Mammary epithelial cell (primary cell): ENCODE measurements at regions not wholly inside any gene's neighbourhood (a gene's known extent, or its start where the extent isn't known, plus 50 kb on each side); places are given as distances from the start of the nearest gene placed in this dataset.

Experiments used
- EZH2 ChIP-seq: IDR thresholded peaks from 2 replicates; pipeline ENCODE4 v1.6.1; 2012; ENCODE audit warnings: low read length, inconsistent platforms, borderline replicate concordance
- TF ChIP-seq, protein P1 (sequence below), 2 donors: IDR thresholded peaks in 1 of 2; conservative IDR thresholded peaks in 1 of 2; 2 replicates each; pipeline ENCODE4 v1.5.1; 2011 to 2012; ENCODE audit warnings: inconsistent platforms in 2 of 2, low read length in 2 of 2, mild to moderate bottlenecking in 2 of 2, control low read depth in 1 of 2, low read depth in 1 of 2; ENCODE audit not compliant: insufficient read depth in 1 of 2; ENCODE audit errors: extremely low read depth in 1 of 2

DNA sequence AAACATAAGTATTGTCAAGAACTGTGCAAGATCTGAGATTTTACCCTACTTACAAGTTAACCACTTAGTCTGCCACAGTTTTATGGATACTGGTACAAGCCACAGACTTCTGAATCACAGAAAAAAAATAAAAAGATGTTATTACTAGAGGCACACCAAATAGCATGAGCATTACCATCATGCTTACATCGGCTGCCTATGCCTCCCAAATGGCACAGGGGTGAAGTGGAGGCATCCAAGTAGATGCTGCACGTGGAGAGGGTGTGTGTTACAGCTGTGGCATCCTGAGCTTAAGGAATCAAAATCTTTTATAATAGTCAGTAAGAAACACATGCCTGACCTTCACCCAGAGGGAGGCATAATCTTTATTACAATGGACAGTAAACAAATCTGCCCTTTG lies 207.8 kb downstream of the TFEC start:
- TF ChIP-seq, protein P1, sequence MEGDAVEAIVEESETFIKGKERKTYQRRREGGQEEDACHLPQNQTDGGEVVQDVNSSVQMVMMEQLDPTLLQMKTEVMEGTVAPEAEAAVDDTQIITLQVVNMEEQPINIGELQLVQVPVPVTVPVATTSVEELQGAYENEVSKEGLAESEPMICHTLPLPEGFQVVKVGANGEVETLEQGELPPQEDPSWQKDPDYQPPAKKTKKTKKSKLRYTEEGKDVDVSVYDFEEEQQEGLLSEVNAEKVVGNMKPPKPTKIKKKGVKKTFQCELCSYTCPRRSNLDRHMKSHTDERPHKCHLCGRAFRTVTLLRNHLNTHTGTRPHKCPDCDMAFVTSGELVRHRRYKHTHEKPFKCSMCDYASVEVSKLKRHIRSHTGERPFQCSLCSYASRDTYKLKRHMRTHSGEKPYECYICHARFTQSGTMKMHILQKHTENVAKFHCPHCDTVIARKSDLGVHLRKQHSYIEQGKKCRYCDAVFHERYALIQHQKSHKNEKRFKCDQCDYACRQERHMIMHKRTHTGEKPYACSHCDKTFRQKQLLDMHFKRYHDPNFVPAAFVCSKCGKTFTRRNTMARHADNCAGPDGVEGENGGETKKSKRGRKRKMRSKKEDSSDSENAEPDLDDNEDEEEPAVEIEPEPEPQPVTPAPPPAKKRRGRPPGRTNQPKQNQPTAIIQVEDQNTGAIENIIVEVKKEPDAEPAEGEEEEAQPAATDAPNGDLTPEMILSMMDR (conservative IDR thresholded peaks at IDR 0.05 in 1 of 2, IDR thresholded peaks at IDR 0.05 in 1 of 2; ENCODE audit: extremely low read depth in 1 of 2, insufficient read depth in 1 of 2, low read depth in 1 of 2, low read length in 2 of 2) = no peak
- no peak for TF ChIP-seq EZH2
